IPS-20b (cell line): ENCODE measurements at regions not wholly inside any gene's neighbourhood (a gene's known extent, or its start where the extent isn't known, plus 50 kb on each side); places are given as distances from the start of the nearest gene placed in this dataset.

Experiments used
- H3K27ac ChIP-seq: one replicate; pipeline ENCODE4 v1.5.1; 2013; ENCODE audit warnings: low read length
- H3K27me3 ChIP-seq: 2 replicates; pipeline ENCODE4 v1.6.1; 2013; ENCODE audit warnings: mild to moderate bottlenecking, low read length, inconsistent platforms; ENCODE audit not compliant: insufficient read depth
- H3K36me3 ChIP-seq: 2 replicates; pipeline ENCODE4 v1.6.1; 2013; ENCODE audit warnings: low read depth, mild to moderate bottlenecking, inconsistent platforms, low read length, moderate library complexity; ENCODE audit not compliant: insufficient read depth
- H3K4me1 ChIP-seq: 2 replicates; pipeline ENCODE4 v1.6.1; 2013; ENCODE audit warnings: mild to moderate bottlenecking, control low read depth, inconsistent platforms, low read length, moderate library complexity; ENCODE audit not compliant: insufficient read depth
- H3K4me3 ChIP-seq: 2 replicates; pipeline ENCODE4 v1.5.1; 2013; ENCODE audit warnings: mild to moderate bottlenecking, low read length, inconsistent platforms
- H3K9ac ChIP-seq: 2 replicates; pipeline ENCODE4 v1.6.1; 2013; ENCODE audit warnings: low read depth, mild to moderate bottlenecking, inconsistent platforms, low read length, moderate library complexity
- H3K9me3 ChIP-seq: 2 replicates; pipeline ENCODE4 v1.6.1; 2013; ENCODE audit warnings: mild to moderate bottlenecking, low read depth, low read length, inconsistent platforms; ENCODE audit not compliant: insufficient read depth

DNA sequence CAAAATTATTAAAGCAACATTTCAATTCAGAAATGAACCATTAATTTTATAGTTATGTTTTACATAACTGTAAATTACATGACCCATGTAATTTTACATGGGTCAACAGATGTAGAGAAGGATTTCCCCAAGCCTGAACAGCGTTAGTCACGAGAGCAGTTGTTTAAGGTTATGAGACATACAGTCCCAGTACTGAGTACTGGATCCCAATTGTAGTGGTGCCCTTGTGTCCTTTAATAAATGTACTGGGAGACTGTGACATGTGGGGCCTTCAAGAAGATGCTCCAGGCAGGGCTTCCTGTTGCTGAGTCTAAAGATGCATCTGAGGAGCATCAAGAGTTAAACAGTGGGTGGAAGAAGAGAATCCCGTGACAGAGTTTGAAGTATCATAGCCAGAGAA is 125.5 kb upstream of the ZNF462 start:
- no peak overlapping the region for H3K9ac ChIP-seq
- no peaks in the 10 kb centered on the region for H3K36me3 ChIP-seq
- no peak overlapping the region for H3K27ac ChIP-seq
- no peak overlapping the region for H3K4me3 ChIP-seq
- H3K4me1 ChIP-seq = no peaks in the 10 kb centered on the region
- H3K9me3 ChIP-seq = no peaks in the 10 kb centered on the region
- no peaks in the 10 kb centered on the region for H3K27me3 ChIP-seq

DNA sequence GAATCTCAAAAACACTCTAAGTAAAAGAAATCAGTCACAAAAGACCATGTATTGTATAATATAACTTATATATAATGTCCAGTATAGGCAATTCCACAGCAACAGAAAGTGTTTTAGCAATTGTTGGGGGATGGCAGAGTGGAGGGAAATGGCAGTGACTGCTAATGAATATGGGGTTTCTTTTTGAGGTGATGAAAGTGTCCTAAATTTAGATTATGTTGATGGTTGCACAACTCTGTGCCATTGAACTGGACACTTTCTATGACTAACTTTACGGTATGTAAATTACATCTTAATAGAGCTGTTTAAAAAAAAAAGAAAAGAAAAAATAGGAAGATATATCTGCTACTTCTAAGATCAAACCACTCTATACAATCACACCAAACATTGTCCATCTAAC is 124.9 kb upstream of the ZNF462 start:
- Histone ChIP-seq H3K4me1 (no peaks in the 10 kb centered on the region), H3K4me3 (no peak overlapping the region), H3K27me3 (no peaks in the 10 kb centered on the region), H3K9ac (no peak overlapping the region), H3K9me3 (no peaks in the 10 kb centered on the region), H3K36me3 (no peaks in the 10 kb centered on the region), H3K27ac (no peak overlapping the region)

DNA sequence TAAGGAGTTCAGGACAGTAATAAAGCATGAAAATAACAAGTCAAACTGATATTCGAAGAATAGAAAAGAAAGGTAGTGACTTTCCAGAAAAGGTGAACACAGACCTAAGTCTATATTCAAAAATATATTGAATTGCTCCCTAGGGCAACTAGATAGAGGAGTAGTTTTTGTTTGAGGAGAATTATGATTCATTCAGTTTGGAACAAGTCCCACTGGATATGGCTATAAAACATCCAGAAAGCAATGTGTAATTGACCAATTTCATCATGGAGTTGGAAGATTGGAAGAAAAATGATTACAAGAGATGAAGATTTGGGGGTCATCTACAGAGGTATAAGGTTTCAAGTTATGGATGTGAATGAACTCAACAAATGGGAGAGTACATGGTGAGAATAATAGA is 117.5 kb upstream of the ZNF462 start:
- no peak overlapping the region for H3K4me3 ChIP-seq
- H3K4me1 ChIP-seq = no peaks in the 10 kb centered on the region
- no peaks in the 10 kb centered on the region for H3K36me3 ChIP-seq
- no peaks in the 10 kb centered on the region for H3K27me3 ChIP-seq
- H3K9me3 ChIP-seq = no peaks in the 10 kb centered on the region
- H3K27ac ChIP-seq = no peak overlapping the region
- H3K9ac ChIP-seq = no peak overlapping the region

DNA sequence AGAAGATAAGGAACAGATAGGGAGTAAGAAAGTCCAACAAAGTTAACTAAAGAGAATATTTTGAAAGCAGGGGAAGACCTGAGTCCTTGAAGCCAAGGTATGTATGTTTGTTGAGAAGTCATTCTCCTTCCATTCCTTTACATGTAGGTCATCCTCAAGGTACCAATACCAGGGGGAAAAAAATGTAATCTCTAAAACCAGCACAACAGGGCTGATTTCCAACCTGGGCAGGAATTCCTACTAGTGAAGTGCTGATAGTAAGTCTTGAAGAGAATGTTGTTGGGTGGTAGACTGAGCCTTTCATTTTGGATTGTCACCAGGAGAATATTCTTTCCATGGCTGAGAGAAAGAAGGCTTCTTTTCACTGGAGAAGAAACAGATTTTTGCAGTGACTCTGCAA is 117.1 kb upstream of the ZNF462 start:
- Histone ChIP-seq H3K27me3 (no peaks in the 10 kb centered on the region), H3K9me3 (no peaks in the 10 kb centered on the region), H3K36me3 (no peaks in the 10 kb centered on the region), H3K4me1 (no peaks in the 10 kb centered on the region), H3K9ac (no peak overlapping the region), H3K4me3 (no peak overlapping the region), H3K27ac (no peak overlapping the region)

DNA sequence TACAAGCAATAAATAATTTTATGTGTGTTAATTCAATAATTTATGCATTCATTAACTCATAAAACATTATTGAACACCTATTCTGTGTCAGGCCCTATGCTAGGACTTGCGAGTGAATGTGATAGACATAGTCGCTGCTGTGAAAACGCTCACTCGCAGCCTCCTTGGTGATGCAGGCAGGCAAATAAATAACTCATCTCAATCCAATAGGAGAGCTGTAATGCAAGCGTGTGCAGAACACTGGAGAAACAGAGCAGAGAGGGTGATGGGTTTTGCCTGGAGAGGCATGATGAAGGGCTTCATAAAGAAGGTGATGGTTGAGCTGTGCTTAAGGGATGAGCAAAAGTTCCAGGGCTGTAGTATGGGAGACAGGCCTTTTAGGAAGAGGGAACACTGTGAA is 111.3 kb upstream of the ZNF462 start:
- Histone ChIP-seq H3K4me1 (no peaks in the 10 kb centered on the region), H3K27me3 (no peaks in the 10 kb centered on the region), H3K9me3 (no peaks in the 10 kb centered on the region), H3K36me3 (no peaks in the 10 kb centered on the region), H3K4me3 (no peak overlapping the region), H3K27ac (no peak overlapping the region), H3K9ac (no peak overlapping the region)

DNA sequence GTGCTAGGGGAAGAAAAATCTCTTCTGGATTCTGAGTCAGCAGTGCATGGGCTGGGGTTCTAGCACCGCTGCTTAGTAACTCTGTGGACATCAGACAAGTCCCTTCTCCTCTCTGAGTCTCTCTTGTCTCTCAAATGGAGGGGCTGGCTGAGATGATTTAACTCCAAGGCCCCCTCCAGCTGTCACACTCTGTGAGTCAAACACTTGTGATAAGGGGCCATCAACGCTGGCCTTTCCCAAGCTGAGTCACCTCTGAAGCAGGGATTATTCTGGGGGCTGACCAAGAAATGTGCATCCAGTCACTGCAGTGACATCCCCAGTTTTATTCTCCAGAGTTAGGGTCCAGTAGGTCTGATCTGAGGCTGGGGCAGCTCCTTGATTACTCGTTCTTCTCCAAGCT is 110.4 kb upstream of the ZNF462 start:
- no peak overlapping the region for H3K4me3 ChIP-seq
- no peak overlapping the region for H3K27ac ChIP-seq
- H3K36me3 ChIP-seq = no peaks in the 10 kb centered on the region
- no peak overlapping the region for H3K9ac ChIP-seq
- H3K4me1 ChIP-seq = peaks cover 5% of the 10 kb centered on the region; the same call in 1 of the 2 replicates
- H3K9me3 ChIP-seq = no peaks in the 10 kb centered on the region
- H3K27me3 ChIP-seq = no peaks in the 10 kb centered on the region

DNA sequence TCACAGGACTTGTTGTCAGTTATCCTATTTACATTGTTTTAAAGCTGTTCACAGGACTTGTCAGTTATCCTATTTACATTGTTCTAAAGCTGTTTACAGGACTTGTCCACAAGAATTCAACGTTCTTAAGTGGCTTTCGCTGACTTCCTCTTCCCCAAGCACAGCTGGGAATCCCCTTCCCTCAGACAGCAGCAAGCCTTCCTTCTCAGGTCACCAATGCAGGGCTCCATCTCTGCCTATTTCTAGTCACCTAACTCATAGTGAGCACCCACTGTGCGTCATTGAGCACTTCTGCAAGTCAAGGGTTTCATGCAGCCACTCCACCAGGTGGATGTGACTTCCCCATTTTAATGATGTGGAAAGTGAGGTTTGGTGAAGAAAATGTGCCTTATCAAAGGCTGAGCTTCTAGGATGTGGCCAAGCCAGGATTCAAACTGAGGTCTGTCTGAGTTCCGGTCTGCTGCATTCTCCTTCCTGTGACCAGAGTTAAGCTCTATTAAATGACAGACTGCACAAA is 109.8 kb upstream of the ZNF462 start:
- no peaks in the 10 kb centered on the region for H3K27me3 ChIP-seq
- H3K4me1 ChIP-seq = peaks cover 10% of the 10 kb centered on the region; the same call in 1 of the 2 replicates
- no peak overlapping the region for H3K27ac ChIP-seq
- no peaks in the 10 kb centered on the region for H3K36me3 ChIP-seq
- H3K4me3 ChIP-seq = no peak overlapping the region
- H3K9ac ChIP-seq = no peak overlapping the region
- H3K9me3 ChIP-seq = no peaks in the 10 kb centered on the region

DNA sequence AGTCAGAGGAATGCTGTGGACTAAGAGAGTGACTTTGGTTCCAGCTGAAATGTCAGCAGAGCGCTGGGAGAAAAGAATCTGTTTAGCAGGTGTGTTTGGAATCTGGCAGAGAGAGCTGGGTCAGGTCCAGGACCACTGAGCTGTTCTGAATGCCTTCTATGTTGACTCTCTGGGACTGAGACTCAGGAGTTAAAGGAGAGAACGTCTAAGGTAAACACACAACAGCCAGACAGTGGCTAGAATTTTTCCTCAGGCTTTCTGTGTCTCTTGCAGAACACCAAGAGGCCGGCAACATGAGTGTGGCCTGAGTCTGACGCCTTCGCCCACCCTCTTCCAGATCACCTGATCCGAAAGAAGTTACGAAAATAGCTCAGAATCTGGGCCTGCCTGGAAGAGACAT is 107.2 kb upstream of the ZNF462 start:
- Histone ChIP-seq H3K27ac (no peak overlapping the region), H3K36me3 (no peaks in the 10 kb centered on the region), H3K27me3 (no peaks in the 10 kb centered on the region), H3K4me1 (peaks cover 16% of the 10 kb centered on the region; the same call in 1 of the 2 replicates), H3K4me3 (no peak overlapping the region), H3K9me3 (no peaks in the 10 kb centered on the region), H3K9ac (no peak overlapping the region)

DNA sequence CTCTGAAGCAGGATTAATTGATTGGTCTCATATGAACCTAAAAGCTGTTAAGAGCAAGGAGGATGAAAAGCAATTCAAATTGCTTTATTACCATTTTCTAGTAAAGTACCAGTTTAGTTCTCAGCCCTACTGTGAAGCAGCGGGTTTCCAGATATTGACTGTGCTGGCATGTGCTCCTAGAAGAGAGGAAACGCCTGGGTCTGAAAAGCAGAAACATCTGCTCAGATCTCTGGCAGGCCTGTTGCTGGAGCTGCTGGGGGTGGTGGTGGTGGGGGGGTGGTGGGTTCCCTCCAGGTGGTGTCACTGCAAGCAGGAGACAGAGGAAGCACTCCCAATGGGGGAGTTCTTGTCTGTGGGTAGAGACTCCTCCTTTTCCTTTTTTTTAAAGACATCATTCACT is 105.5 kb upstream of the ZNF462 start:
- H3K9me3 ChIP-seq = no peaks in the 10 kb centered on the region

DNA sequence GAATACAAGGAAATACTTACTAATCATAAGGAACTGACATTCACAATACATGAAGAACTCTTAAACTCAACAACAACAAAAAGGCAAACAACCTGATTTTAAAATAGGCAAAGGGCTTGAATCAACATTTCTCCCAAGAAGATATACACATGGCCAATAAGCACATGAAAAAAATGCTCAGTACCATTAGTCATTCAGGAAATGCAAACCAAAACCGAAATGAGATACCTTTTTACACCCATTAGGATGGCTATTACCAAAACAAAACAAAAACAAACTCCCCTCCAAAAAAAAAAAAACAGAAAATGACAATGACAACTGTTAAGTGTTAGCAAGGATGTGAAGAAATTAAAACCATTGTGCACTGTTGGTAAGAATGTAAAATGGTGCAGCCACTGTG is 104.1 kb upstream of the ZNF462 start:
- Histone ChIP-seq H3K27me3 (no peaks in the 10 kb centered on the region), H3K9ac (no peak overlapping the region), H3K4me3 (no peak overlapping the region), H3K9me3 (no peaks in the 10 kb centered on the region), H3K27ac (no peak overlapping the region), H3K4me1 (peaks cover 16% of the 10 kb centered on the region; the same call in 1 of the 2 replicates), H3K36me3 (no peaks in the 10 kb centered on the region)

More for the DNA sequence above, 105.5 kb upstream of the ZNF462 start:
- no peaks in the 10 kb centered on the region for H3K27me3 ChIP-seq
- no peak overlapping the region for H3K27ac ChIP-seq
- H3K4me3 ChIP-seq = no peak overlapping the region
- no peak overlapping the region for H3K9ac ChIP-seq
- no peaks in the 10 kb centered on the region for H3K36me3 ChIP-seq
- peaks cover 16% of the 10 kb centered on the region; the same call in 1 of the 2 replicates for H3K4me1 ChIP-seq

DNA sequence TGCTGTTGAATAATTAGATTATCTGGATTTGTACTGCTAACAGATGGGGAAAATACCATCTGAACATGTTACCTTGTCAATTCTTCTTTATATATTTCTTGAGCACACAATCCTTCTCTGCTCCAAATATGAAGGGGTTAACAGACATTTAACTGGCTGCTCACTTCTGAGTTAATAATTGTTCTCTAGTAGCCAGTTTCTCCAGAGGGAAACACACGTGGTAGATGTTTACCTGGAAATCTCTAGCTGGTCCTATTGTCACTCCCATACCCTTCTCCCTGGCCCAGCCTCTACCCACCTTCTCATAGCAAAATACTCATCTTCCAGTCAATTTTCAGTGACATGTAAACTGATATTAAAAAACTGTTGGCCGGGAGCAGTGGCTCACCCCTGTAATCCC is 101.5 kb upstream of the ZNF462 start:
- Histone ChIP-seq H3K4me3 (no peak overlapping the region), H3K9me3 (no peaks in the 10 kb centered on the region), H3K36me3 (no peaks in the 10 kb centered on the region), H3K27me3 (no peaks in the 10 kb centered on the region), H3K4me1 (peaks cover 16% of the 10 kb centered on the region; the same call in 1 of the 2 replicates), H3K27ac (no peak overlapping the region), H3K9ac (no peak overlapping the region)

DNA sequence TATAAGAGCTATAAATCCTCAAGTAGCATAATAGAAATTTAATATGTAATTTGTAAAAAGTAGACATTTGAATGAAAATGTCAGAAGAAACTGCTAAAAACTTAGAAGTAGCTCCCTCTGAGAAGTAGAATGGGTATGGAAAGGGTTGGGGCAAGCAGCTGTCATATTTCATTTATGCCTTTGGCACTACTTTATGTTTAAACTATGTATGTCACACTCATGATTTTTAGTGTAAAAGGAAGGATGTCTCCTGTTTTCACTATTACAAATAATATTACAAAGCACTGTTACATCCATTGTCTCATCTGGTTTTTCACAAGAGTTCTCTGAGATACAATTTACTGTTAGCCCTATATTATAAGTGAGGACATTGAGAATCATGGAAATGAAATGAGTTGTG is 96.3 kb upstream of the ZNF462 start:
- Histone ChIP-seq H3K9me3 (no peaks in the 10 kb centered on the region), H3K27me3 (no peaks in the 10 kb centered on the region), H3K4me3 (no peak overlapping the region), H3K4me1 (no peaks in the 10 kb centered on the region), H3K9ac (no peak overlapping the region), H3K27ac (no peak overlapping the region), H3K36me3 (no peaks in the 10 kb centered on the region)
